Transverse colon (tissue), 4 donors: ENCODE measurements at regions not wholly inside any gene's neighbourhood (a gene's known extent, or its start where the extent isn't known, plus 50 kb on each side); places are given as distances from the start of the nearest gene placed in this dataset.

Source experiments
- POLR2AphosphoS5 ChIP-seq, 3 donors: sonication (generic); formaldehyde crosslinking; IDR thresholded peaks; one replicate each; pipeline ENCODE4 v1.6.1; 2016; ENCODE audit warnings: antibody characterized with exemption in 3 of 3
- TF ChIP-seq, protein P1 (sequence below), 5 experiments: fragments of 200-600 bp in 3 of 5; fragments of 450-650 bp in 2 of 5; sonication (generic) in 3 of 5; IDR thresholded peaks; 1 replicate in 2 of 5; 2 replicates in 3 of 5; pipeline ENCODE4 v1.5.1; 2016 to 2017; ENCODE audit warnings: antibody characterized with exemption in 5 of 5, inconsistent platforms in 3 of 5, mild to moderate bottlenecking in 2 of 5, moderate library complexity in 1 of 5

DNA sequence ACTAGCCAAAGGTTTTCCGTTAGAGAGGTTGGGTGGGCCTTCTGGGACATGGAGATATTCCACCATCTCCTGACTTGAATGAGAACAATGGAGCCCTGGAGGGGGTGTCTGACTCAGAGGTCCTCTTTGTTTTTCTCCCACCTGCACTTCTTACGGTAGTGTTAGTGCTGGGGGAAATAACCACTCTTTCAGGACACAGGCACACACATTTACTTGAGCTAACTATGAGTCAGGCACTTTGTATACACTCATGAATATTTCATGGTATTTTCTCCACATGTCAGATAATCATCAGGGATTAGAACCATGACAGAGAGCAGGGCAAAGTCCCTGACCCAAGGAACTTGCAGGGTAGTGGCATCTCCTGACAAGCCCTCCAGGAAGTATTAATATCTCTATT is 439.1 kb downstream of the TSN start:
- TF ChIP-seq POLR2AphosphoS5 (IDR thresholded peaks at IDR 0.05), result no peak
- TF ChIP-seq, protein P1, sequence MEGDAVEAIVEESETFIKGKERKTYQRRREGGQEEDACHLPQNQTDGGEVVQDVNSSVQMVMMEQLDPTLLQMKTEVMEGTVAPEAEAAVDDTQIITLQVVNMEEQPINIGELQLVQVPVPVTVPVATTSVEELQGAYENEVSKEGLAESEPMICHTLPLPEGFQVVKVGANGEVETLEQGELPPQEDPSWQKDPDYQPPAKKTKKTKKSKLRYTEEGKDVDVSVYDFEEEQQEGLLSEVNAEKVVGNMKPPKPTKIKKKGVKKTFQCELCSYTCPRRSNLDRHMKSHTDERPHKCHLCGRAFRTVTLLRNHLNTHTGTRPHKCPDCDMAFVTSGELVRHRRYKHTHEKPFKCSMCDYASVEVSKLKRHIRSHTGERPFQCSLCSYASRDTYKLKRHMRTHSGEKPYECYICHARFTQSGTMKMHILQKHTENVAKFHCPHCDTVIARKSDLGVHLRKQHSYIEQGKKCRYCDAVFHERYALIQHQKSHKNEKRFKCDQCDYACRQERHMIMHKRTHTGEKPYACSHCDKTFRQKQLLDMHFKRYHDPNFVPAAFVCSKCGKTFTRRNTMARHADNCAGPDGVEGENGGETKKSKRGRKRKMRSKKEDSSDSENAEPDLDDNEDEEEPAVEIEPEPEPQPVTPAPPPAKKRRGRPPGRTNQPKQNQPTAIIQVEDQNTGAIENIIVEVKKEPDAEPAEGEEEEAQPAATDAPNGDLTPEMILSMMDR (IDR thresholded peaks at IDR 0.05), result no peak
